Loucy (cell line): ENCODE measurements at regions not wholly inside any gene's neighbourhood (a gene's known extent, or its start where the extent isn't known, plus 50 kb on each side); places are given as distances from the start of the nearest gene placed in this dataset.

Experiments used
- H2AFZ ChIP-seq: fragments of 200-600 bp; sonication (generic); 2 replicates; pipeline ENCODE4 v1.6.0; 2016; ENCODE audit warnings: antibody characterized with exemption, mild to moderate bottlenecking, low read length, moderate library complexity
- H3F3A ChIP-seq: fragments of 200-600 bp; 2 replicates; pipeline ENCODE4 v1.6.0; 2016; ENCODE audit warnings: antibody characterized with exemption, low read depth, mild to moderate bottlenecking
- H3K27me3 ChIP-seq: fragments of 200-600 bp; sonication (generic); 2 replicates; pipeline ENCODE4 v1.6.1; 2014; ENCODE audit warnings: low read length, mild to moderate bottlenecking; ENCODE audit not compliant: insufficient read depth, poor library complexity, severe bottlenecking
- H3K36me3 ChIP-seq: fragments of 200-600 bp; sonication (generic); 2 replicates; pipeline ENCODE4 v1.6.1; 2016; ENCODE audit warnings: low read length; ENCODE audit not compliant: insufficient read depth
- H3K4me1 ChIP-seq: fragments of 200-600 bp; sonication (generic); 2 replicates; pipeline ENCODE4 v1.5.1; 2014; ENCODE audit warnings: low read length, mild to moderate bottlenecking; ENCODE audit not compliant: insufficient read depth, poor library complexity, severe bottlenecking
- H3K4me2 ChIP-seq: fragments of 200-600 bp; sonication (generic); 2 replicates; pipeline ENCODE4 v1.6.0; 2014; ENCODE audit warnings: antibody characterized with exemption, low read length, low read depth, mild to moderate bottlenecking; ENCODE audit not compliant: poor library complexity, severe bottlenecking
- H3K4me3 ChIP-seq: fragments of 200-600 bp; sonication (generic); 2 replicates; pipeline ENCODE4 v1.5.1; 2014; ENCODE audit warnings: low read length, mild to moderate bottlenecking, mixed read lengths; ENCODE audit not compliant: poor library complexity, severe bottlenecking
- H3K79me2 ChIP-seq: fragments of 200-600 bp; sonication (generic); 2 replicates; pipeline ENCODE4 v1.6.1; 2014; ENCODE audit warnings: low read length; ENCODE audit not compliant: insufficient read depth
- H3K9ac ChIP-seq: fragments of 200-600 bp; sonication (generic); 2 replicates; pipeline ENCODE4 v1.6.0; 2014; ENCODE audit warnings: mild to moderate bottlenecking, low read depth, low read length, moderate library complexity; ENCODE audit not compliant: poor library complexity, severe bottlenecking
- H3K9me2 ChIP-seq: fragments of 200-600 bp; sonication (generic); replicated peaks from 2 replicates; pipeline ENCODE4 v1.6.1; 2016; ENCODE audit warnings: low read depth, low read length, mixed read lengths
- H3K9me3 ChIP-seq: fragments of 200-600 bp; sonication (generic); 2 replicates; pipeline ENCODE4 v1.6.1; 2014; ENCODE audit warnings: mild to moderate bottlenecking, antibody characterized with exemption, low read length, low read depth; ENCODE audit not compliant: insufficient read depth
- H4K20me1 ChIP-seq: fragments of 200-600 bp; sonication (generic); 2 replicates; pipeline ENCODE4 v1.6.0; 2014; ENCODE audit warnings: antibody characterized with exemption, low read length, mild to moderate bottlenecking; ENCODE audit not compliant: insufficient read depth, poor library complexity, severe bottlenecking
- CTCF ChIP-seq: fragments of 200-600 bp; sonication (generic); conservative IDR thresholded peaks from 2 replicates; pipeline ENCODE4 v1.5.1; 2014; ENCODE audit warnings: mild to moderate bottlenecking, antibody characterized with exemption, low read length
- EZH2phosphoT487 ChIP-seq: fragments of 200-600 bp; IDR thresholded peaks from 2 replicates; pipeline ENCODE4 v1.6.1; 2018; ENCODE audit warnings: antibody characterized with exemption, mild to moderate bottlenecking, moderate library complexity, borderline replicate concordance

GRCh38 chr4:56240554-56241174, 146.6 kb downstream of the AASDH start:
- H3K4me2 ChIP-seq = no peak overlapping the region
- no peaks in the 10 kb centered on the region for H3K9me2 ChIP-seq
- H2AFZ ChIP-seq = no peak overlapping the region
- no peak overlapping the region for H3K9ac ChIP-seq
- no peaks in the 10 kb centered on the region for H3F3A ChIP-seq
- H3K79me2 ChIP-seq = no peaks in the 10 kb centered on the region
- no peaks in the 10 kb centered on the region for H3K36me3 ChIP-seq
- no peak for TF ChIP-seq EZH2phosphoT487
- no peak for TF ChIP-seq CTCF
- H3K9me3 ChIP-seq = no peaks in the 10 kb centered on the region
- no peak overlapping the region for H3K4me3 ChIP-seq
- no peaks in the 10 kb centered on the region for H3K4me1 ChIP-seq
- H3K27me3 ChIP-seq = peaks cover 13% of the 10 kb centered on the region
- no peaks in the 10 kb centered on the region for H4K20me1 ChIP-seq

- no peak overlapping the region for H2AFZ ChIP-seq
- no peaks in the 10 kb centered on the region for H3K36me3 ChIP-seq
- H3K9me3 ChIP-seq = no peaks in the 10 kb centered on the region
- TF ChIP-seq EZH2phosphoT487 = no peak
- no peak for TF ChIP-seq CTCF
- no peaks in the 10 kb centered on the region for H4K20me1 ChIP-seq
- no peaks in the 10 kb centered on the region for H3F3A ChIP-seq
- no peaks in the 10 kb centered on the region for H3K9me2 ChIP-seq
- peaks cover 37% of the 10 kb centered on the region for H3K27me3 ChIP-seq
- H3K4me1 ChIP-seq = no peaks in the 10 kb centered on the region
- H3K79me2 ChIP-seq = no peaks in the 10 kb centered on the region
- no peak overlapping the region for H3K4me3 ChIP-seq
- no peak overlapping the region for H3K4me2 ChIP-seq
- no peak overlapping the region for H3K9ac ChIP-seq
Observed at GRCh38 chr4:56238251-56238650, 149.0 kb downstream of the AASDH start.

GRCh38 chr4:56235725-56236124, 151.6 kb downstream of the AASDH start:
- no peaks in the 10 kb centered on the region for H3K9me3 ChIP-seq
- peaks cover 59% of the 10 kb centered on the region for H3K27me3 ChIP-seq
- no peaks in the 10 kb centered on the region for H3K36me3 ChIP-seq
- TF ChIP-seq CTCF = no peak
- no peak for TF ChIP-seq EZH2phosphoT487
- H3K4me1 ChIP-seq = no peaks in the 10 kb centered on the region
- no peak overlapping the region for H2AFZ ChIP-seq
- H3K9me2 ChIP-seq = no peaks in the 10 kb centered on the region
- H4K20me1 ChIP-seq = no peaks in the 10 kb centered on the region
- no peak overlapping the region for H3K4me3 ChIP-seq
- no peaks in the 10 kb centered on the region for H3K79me2 ChIP-seq
- H3K9ac ChIP-seq = no peak overlapping the region
- no peak overlapping the region for H3K4me2 ChIP-seq
- no peaks in the 10 kb centered on the region for H3F3A ChIP-seq
